Tibial nerve (tissue), 4 donors: ENCODE measurements at regions not wholly inside any gene's neighbourhood (a gene's known extent, or its start where the extent isn't known, plus 50 kb on each side); places are given as distances from the start of the nearest gene placed in this dataset.

Experiments used
- DNase-seq, 2 donors: peaks; one replicate each; pipeline ENCODE4 v3.0.0-alpha.2; 2019; ENCODE audit warnings: low spot score in 2 of 2
- H3K27ac ChIP-seq, 4 donors: fragments of 200-600 bp; sonication (generic) in 3 of 4; one replicate each; pipeline ENCODE4 v1.5.1; 2017 to 2019; ENCODE audit warnings: mild to moderate bottlenecking in 1 of 4
- H3K27me3 ChIP-seq, 2 donors: fragments of 200-600 bp; sonication (generic) in 1 of 2; one replicate each; pipeline versions ENCODE4 v1.5.1 to v1.6.0; 2017 to 2019
- H3K36me3 ChIP-seq, 3 donors: fragments of 200-600 bp; sonication (generic); one replicate each; pipeline ENCODE4 v1.5.1; 2018 to 2019
- H3K4me1 ChIP-seq, 4 donors: fragments of 200-600 bp; sonication (generic) in 3 of 4; one replicate each; pipeline ENCODE4 v1.5.1; 2017 to 2019
- H3K4me3 ChIP-seq, 4 donors: fragments of 200-600 bp; sonication (generic) in 3 of 4; one replicate each; pipeline ENCODE4 v1.5.1; 2017 to 2019; ENCODE audit warnings: mild to moderate bottlenecking in 1 of 4, moderate library complexity in 1 of 4
- H3K9me3 ChIP-seq, 4 donors: fragments of 200-600 bp; sonication (generic) in 3 of 4; one replicate each; pipeline ENCODE4 v1.5.1; 2017 to 2019
- CTCF ChIP-seq, 5 experiments: fragments of 200-600 bp in 3 of 5; fragments of 450-650 bp in 2 of 5; sonication (generic) in 3 of 5; IDR thresholded peaks; one replicate each; pipeline ENCODE4 v1.5.1; 2016 to 2019; ENCODE audit warnings: antibody characterized with exemption in 5 of 5, mild to moderate bottlenecking in 3 of 5, moderate library complexity in 2 of 5
- EP300 ChIP-seq, 2 donors: sonication (generic); formaldehyde crosslinking; IDR thresholded peaks; one replicate each; pipeline ENCODE4 v1.6.1; 2017; ENCODE audit warnings: antibody characterized with exemption in 2 of 2, mild to moderate bottlenecking in 1 of 2
- POLR2A ChIP-seq, 2 donors: fragments of 450-650 bp; IDR thresholded peaks; one replicate each; pipeline ENCODE4 v1.6.1; 2017; ENCODE audit warnings: antibody characterized with exemption in 2 of 2, mild to moderate bottlenecking in 2 of 2, moderate library complexity in 2 of 2
- WGBS, 2 donors: methylation state at CpG; one replicate each; pipeline ENCODE4 v1.1.5; 2018; 5-methylcytosine and 5-hydroxymethylcytosine counted together

DNA sequence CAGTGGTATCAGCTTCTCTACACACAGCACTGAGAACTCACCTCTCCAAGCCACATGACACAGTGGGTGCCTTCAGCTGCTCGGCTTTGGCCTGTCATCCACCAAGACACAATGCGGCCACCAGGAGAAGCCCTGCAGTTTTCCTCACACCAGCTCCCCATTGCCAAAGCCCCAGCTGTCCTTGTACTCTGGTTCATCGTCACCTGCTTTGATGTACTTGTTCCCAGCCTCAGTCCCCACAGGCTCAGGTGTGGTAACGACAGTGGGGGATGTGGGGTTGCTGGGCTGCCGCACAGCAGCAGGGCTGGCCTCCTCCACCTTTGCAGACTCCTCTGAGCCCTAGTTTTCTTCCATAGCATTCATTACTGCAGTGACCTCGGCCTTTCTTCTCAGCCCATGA lies 387.3 kb downstream of the MEIS1 start:
- Histone ChIP-seq H3K27me3 (no peaks in the 10 kb centered on the region), H3K9me3 (peaks cover 0 to 14% (median 3%) of the 10 kb centered on the region in 4 donors), H3K36me3 (no peaks in the 10 kb centered on the region), H3K27ac (no peak overlapping the region), H3K4me3 (no peak overlapping the region), H3K4me1 (no peaks in the 10 kb centered on the region)
- DNase-seq: no peak
- WGBS, 2 donors: 79 to 91% methylated on average over 6 of the region's 6 CpGs
- TF ChIP-seq POLR2A (IDR thresholded peaks at IDR 0.05): no peak
- no peak for TF ChIP-seq EP300 (IDR thresholded peaks at IDR 0.05)
- no peak for TF ChIP-seq CTCF (IDR thresholded peaks at IDR 0.05)

- TF ChIP-seq POLR2A (IDR thresholded peaks at IDR 0.05): no peak
- no peak for TF ChIP-seq CTCF (IDR thresholded peaks at IDR 0.05)
- no peak for TF ChIP-seq EP300 (IDR thresholded peaks at IDR 0.05)
- 63 to 64% methylated on average over 3 of the region's 3 CpGs for WGBS, 2 donors
- no peaks in the 10 kb centered on the region for H3K36me3 ChIP-seq
These were observed 390.0 kb downstream of the MEIS1 start for GRCh38 chr2:66824926-66825325.

DNA sequence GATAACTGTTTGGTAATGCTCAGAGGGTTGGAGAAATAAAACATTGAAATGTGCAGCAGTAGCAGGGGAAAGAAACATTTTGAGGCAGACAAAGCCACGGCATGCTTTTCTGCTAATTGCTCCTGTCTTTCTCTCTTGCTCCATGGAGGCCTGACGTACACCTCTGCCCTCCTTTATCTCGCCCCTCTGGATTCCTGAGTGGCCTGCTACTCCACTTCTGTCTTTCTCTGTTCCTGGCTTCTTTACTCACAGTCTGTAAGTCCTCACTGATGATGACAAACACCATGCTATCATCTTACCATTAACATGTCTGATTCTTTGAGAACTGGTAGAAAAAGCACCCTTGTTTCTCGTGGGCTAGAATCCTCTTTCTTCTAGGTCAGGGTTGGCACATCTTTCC lies 392.9 kb downstream of the MEIS1 start:
- no peaks in the 10 kb centered on the region for H3K9me3 ChIP-seq
- H3K36me3 ChIP-seq: no peaks in the 10 kb centered on the region
- TF ChIP-seq CTCF (IDR thresholded peaks at IDR 0.05) (no peak), POLR2A (IDR thresholded peaks at IDR 0.05) (no peak), EP300 (IDR thresholded peaks at IDR 0.05) (no peak)
- no peaks in the 10 kb centered on the region for H3K4me1 ChIP-seq
- H3K27ac ChIP-seq: no peak overlapping the region
- no peak overlapping the region for H3K4me3 ChIP-seq
- H3K27me3 ChIP-seq: no peaks in the 10 kb centered on the region
- DNase-seq: no peak
- WGBS, 2 donors: 79 to 86% methylated on average over 4 of the region's 4 CpGs

More at GRCh38 chr2:66824926-66825325, 390.0 kb downstream of the MEIS1 start:
- no peak for DNase-seq
- Histone ChIP-seq H3K27me3 (no peaks in the 10 kb centered on the region), H3K4me1 (no peaks in the 10 kb centered on the region), H3K4me3 (no peak overlapping the region), H3K9me3 (no peaks in the 10 kb centered on the region), H3K27ac (no peak overlapping the region)

DNA sequence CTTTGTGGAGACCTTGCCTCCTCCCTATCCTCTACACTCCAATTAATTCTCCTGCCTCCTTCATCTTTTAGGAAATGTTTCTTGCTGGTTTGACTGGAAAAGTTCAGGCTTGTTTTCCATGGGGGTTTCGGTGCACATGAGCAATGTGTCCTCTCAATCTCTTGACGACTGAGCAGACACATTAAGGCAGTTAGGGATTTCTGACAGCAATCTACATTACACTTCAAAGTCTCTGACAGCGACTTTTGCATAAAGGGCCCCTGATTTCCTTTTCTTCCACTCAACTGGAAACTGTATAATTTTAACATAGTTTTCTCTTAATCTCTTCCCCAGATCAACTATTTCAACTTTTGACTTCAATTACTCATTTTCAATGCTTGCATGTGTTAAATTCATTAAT lies 394.0 kb downstream of the MEIS1 start:
- no peaks in the 10 kb centered on the region for H3K27me3 ChIP-seq
- TF ChIP-seq POLR2A (IDR thresholded peaks at IDR 0.05): no peak
- no peak for TF ChIP-seq EP300 (IDR thresholded peaks at IDR 0.05)
- TF ChIP-seq CTCF (IDR thresholded peaks at IDR 0.05): no peak
- no peak overlapping the region for H3K27ac ChIP-seq

DNA sequence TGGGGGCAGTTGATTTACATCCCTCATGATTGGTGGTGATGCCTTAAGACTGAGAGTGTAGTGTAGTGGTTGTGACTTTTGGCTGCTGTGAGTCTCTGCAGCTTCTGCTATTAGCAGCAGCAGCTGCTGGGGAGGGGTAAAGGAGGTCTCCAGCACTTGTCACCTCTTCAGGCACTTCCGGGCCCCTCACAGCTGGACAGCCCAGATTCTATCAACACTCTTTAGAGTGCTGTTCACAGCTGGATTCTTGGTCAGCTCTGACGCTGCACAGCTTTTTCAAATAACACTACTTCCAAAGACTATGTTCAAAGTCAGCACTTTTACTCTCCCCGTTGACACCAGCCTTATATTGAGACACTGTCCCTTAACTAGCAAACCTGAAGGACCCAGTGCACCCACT lies 396.0 kb downstream of the MEIS1 start:
- no peak overlapping the region for H3K27ac ChIP-seq
- no peak for DNase-seq
- H3K4me1 ChIP-seq: no peaks in the 10 kb centered on the region
- H3K27me3 ChIP-seq: no peaks in the 10 kb centered on the region
- no peaks in the 10 kb centered on the region for H3K36me3 ChIP-seq
- no peak overlapping the region for H3K4me3 ChIP-seq
- TF ChIP-seq EP300 (IDR thresholded peaks at IDR 0.05): no peak
- 47 to 52% methylated on average over 3 of the region's 3 CpGs for WGBS, 2 donors
- no peaks in the 10 kb centered on the region for H3K9me3 ChIP-seq

More for the DNA sequence above, 394.0 kb downstream of the MEIS1 start:
- DNase-seq: no peak
- Histone ChIP-seq H3K4me3 (no peak overlapping the region), H3K36me3 (no peaks in the 10 kb centered on the region), H3K9me3 (no peaks in the 10 kb centered on the region), H3K4me1 (no peaks in the 10 kb centered on the region)
- 81 to 86% methylated on average over 3 of the region's 3 CpGs for WGBS, 2 donors
